ENCODE measurements at regions not wholly inside any gene's neighbourhood (a gene's known extent, or its start where the extent isn't known, plus 50 kb on each side); places are given as distances from the start of the nearest gene placed in this dataset.

DNA sequence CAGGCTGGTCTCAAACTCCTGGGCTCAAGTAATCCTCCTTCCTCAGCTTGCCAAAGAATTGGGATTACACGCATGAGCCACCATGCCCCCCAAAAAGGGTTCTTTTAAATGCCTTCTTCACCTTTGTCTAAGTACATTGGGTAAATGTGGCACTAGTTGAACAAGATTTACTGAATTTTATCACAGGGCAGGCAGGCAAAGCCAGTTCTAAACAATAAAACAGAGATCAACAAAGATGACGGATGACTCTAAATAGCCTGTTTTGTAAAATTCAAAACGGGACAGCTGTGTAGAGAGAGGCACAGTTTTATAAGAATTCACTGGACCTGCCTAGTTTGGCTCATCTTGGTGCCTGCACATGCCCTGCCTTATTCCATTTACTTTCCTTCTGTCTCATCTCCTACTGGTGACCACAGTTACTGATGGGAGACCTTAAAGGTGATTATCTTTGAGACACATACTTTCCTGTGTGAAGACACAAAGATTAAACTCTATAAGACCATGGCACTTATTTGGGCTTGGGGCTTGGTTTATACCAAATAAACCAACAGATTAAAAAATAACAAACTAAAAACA is 149.6 kb upstream of the DMRT1 start:
- Mint-ChIP-seq H3K27me3 (peaks cover 3% of the 10 kb centered on the region), H3K36me3 (ENCODE audit: low read depth) (no peaks in the 10 kb centered on the region), H3K27ac (no peak overlapping the region), H3K4me3 (no peak overlapping the region), H3K9me3 (no peaks in the 10 kb centered on the region), H3K4me1 (no peaks in the 10 kb centered on the region)
- ChIA-PET CTCF (interaction anchor here (0.6 kb wide), 1 partner anchor 1323 kb away, joined by 3 read pairs; no protein-coding TSS in a partner anchor), POLR2A (no interaction called here)
- DNase-seq = no peak

DNA sequence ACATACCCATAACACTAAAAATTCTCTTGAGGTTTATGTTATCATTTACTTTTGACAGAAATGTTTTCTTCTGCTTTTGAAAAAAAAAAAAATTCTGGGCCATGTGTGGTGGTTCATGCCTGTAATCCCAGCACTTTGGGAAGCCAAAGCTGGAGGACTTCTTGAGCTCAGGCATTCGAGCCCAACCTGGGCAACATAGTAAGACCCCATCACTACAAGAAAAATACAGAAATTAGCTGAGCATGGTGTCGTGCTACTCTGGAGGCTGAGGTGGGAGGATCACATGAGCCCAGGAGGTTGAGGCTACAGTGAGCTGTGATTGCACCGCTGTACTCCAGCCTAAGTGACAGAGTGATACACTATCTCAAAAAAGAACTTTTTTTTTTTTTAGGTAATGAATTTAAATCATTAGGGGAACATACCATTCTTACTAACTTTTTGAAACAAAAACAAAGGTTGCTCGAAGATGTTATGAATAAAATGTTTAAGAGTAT is 148.8 kb upstream of the DMRT1 start:
- no peak for DNase-seq
- peaks cover 3% of the 10 kb centered on the region for H3K27me3 Mint-ChIP-seq
- no peak overlapping the region for H3K4me3 Mint-ChIP-seq
- ChIA-PET CTCF (no interaction called here), POLR2A (no interaction called here)
- no peaks in the 10 kb centered on the region for H3K36me3 Mint-ChIP-seq (ENCODE audit: low read depth)
- no peaks in the 10 kb centered on the region for H3K4me1 Mint-ChIP-seq
- no peaks in the 10 kb centered on the region for H3K9me3 Mint-ChIP-seq
- no peak overlapping the region for H3K27ac Mint-ChIP-seq

- CTCF ChIA-PET = no interaction called here
- H3K36me3 Mint-ChIP-seq (ENCODE audit: low read depth) = no peaks in the 10 kb centered on the region
- peaks cover 3% of the 10 kb centered on the region for H3K27me3 Mint-ChIP-seq
- H3K4me3 Mint-ChIP-seq = no peak overlapping the region
- no peaks in the 10 kb centered on the region for H3K4me1 Mint-ChIP-seq
- DNase-seq = no peak
- H3K27ac Mint-ChIP-seq = no peak overlapping the region
- POLR2A ChIA-PET = no interaction called here
- H3K9me3 Mint-ChIP-seq = no peaks in the 10 kb centered on the region
Measured at GRCh38 chr9:693201-694091, 148.1 kb upstream of the DMRT1 start.

DNA sequence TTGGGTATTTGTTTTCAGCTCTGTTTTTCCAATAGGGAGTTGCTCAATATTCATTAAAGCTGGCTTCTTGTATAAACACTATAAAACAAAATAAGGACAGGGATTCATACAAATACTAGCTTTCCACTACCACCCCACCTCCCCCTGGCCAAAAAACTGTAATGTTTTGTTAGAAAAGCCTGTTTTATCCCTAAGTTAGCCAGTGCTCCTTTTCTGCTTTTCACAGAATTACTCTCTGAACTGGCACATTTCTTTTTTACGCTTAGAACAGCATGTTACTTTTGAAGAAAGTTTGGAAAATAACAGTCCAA is 147.4 kb upstream of the DMRT1 start:
- ChIA-PET CTCF (no interaction called here), POLR2A (no interaction called here)
- Mint-ChIP-seq H3K4me3 (no peak overlapping the region), H3K9me3 (no peaks in the 10 kb centered on the region), H3K27me3 (peaks cover 3% of the 10 kb centered on the region), H3K36me3 (ENCODE audit: low read depth) (no peaks in the 10 kb centered on the region), H3K27ac (no peak overlapping the region), H3K4me1 (no peaks in the 10 kb centered on the region)
- no peak for DNase-seq

DNA sequence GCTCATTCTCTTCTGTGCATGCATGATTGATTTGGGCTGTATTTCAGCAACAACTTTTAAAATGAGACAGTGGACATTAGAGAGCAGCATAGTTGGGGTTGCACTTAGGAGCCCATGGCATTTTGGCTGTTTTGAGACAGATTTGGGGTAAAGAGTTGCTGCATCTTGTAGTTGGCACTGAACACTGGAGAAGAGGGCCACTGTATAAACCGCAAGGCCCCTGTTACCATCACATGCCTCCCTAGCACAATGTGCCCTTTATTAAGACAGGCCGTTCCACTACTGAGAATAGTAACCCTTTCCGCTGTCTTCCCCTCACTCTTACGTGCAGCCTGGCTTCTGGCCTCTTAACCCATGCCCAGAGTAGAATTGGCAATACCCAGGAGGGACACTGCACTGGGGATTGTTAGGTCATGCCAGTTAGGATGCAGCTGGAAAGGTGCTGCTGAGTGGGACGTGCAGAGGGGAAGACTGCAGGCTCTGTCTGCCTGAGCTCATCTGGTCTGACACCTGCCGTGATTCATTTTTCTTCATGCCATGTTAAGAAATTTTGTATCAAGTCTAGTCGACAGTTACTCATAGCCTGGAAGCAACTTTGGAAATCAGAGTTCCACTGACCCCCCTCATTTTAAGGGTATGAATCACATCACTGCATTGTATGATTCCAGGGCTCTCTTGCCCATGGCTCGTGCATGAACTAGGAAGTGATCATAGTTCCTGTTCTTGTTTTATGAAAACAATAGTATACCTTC is 146.9 kb upstream of the DMRT1 start:
- Mint-ChIP-seq H3K4me1 (no peaks in the 10 kb centered on the region), H3K36me3 (ENCODE audit: low read depth) (no peaks in the 10 kb centered on the region), H3K4me3 (no peak overlapping the region), H3K27ac (no peak overlapping the region), H3K27me3 (peaks cover 5% of the 10 kb centered on the region), H3K9me3 (no peaks in the 10 kb centered on the region)
- CTCF ChIA-PET = interaction anchor here (0.6 kb wide), 1 partner anchor 117 kb away, joined by 3 read pairs; no protein-coding TSS in a partner anchor
- DNase-seq = no peak
- POLR2A ChIA-PET = interaction anchor here (0.6 kb wide), 1 partner anchor 11 kb away, joined by 3 read pairs; no protein-coding TSS in a partner anchor

DNA sequence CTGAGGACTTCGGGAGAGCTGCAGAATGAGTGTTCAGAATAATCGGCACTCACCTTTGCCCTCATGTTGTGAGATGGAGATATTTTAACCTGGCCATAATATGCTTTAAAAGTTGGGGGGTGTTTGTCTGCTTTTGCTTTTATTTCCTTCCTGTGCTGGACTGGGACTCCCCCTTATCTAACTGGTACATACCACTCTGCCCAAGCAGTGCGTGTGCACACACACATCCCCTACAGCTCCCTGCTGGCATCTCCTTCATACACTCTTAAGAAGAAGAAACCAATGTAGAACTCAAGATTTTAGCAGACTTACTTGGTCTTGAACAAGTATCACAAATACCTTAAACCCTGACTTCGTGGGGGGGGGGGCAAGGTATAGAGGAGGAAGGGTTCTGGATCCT is 146.2 kb upstream of the DMRT1 start:
- POLR2A ChIA-PET = interaction anchor here (0.6 kb wide), 1 partner anchor 11 kb away, joined by 3 read pairs; no protein-coding TSS in a partner anchor
- Mint-ChIP-seq H3K4me1 (no peaks in the 10 kb centered on the region), H3K27me3 (peaks cover 5% of the 10 kb centered on the region)

GRCh38 chr9:696332-697323 is 144.9 kb upstream of the DMRT1 start:
- no peak for DNase-seq
- ChIA-PET POLR2A (no interaction called here), CTCF (interaction anchor here (0.5 to 0.6 kb wide), 2 partner anchors 118 to 154 kb away, joined by 3 to 4 read pairs; no protein-coding TSS in a partner anchor)
- Mint-ChIP-seq H3K27me3 (peaks cover 2% of the 10 kb centered on the region), H3K4me3 (no peak overlapping the region), H3K27ac (no peak overlapping the region), H3K4me1 (peaks cover 5% of the 10 kb centered on the region), H3K36me3 (ENCODE audit: low read depth) (no peaks in the 10 kb centered on the region), H3K9me3 (no peaks in the 10 kb centered on the region)

More for the DNA sequence above, 146.2 kb upstream of the DMRT1 start:
- no peak overlapping the region for H3K27ac Mint-ChIP-seq
- no peak for DNase-seq
- no peaks in the 10 kb centered on the region for H3K36me3 Mint-ChIP-seq (ENCODE audit: low read depth)
- H3K9me3 Mint-ChIP-seq = no peaks in the 10 kb centered on the region
- CTCF ChIA-PET = interaction anchor here (0.6 kb wide), 1 partner anchor 116 kb away, joined by 3 read pairs; no protein-coding TSS in a partner anchor
- no peak overlapping the region for H3K4me3 Mint-ChIP-seq

- POLR2A ChIA-PET = no interaction called here
- Mint-ChIP-seq H3K36me3 (ENCODE audit: low read depth) (no peaks in the 10 kb centered on the region), H3K27me3 (peaks cover 2% of the 10 kb centered on the region), H3K9me3 (no peaks in the 10 kb centered on the region), H3K27ac (no peak overlapping the region), H3K4me3 (no peak overlapping the region), H3K4me1 (peaks cover 5% of the 10 kb centered on the region)
- no peak for DNase-seq
- CTCF ChIA-PET = interaction anchor here (0.6 kb wide), 1 partner anchor 43 kb away, joined by 3 read pairs; no protein-coding TSS in a partner anchor
Measured at GRCh38 chr9:698276-698675, 143.2 kb upstream of the DMRT1 start.

DNA sequence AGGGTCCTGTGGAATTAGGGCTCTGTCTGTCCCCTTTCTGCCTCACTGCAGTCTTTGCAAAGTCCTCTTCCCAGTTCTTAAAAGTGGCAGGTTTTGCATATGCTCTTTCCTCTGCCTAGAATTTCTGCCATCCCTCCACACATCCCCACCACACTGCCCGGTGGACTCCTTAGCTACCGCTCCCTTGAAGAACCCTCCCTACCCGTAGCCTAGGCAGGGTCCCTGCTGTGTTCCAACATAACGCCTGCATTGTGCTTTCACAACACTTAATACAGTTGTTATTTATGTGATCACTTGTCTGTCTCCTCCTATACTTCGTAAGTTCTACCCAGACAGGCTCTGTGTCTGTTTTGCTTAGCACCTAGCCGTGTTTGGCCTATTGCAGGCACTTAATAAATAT is 142.5 kb upstream of the DMRT1 start:
- Mint-ChIP-seq H3K27me3 (peaks cover 2% of the 10 kb centered on the region), H3K36me3 (ENCODE audit: low read depth) (no peaks in the 10 kb centered on the region), H3K4me1 (peaks cover 5% of the 10 kb centered on the region), H3K9me3 (no peaks in the 10 kb centered on the region), H3K4me3 (no peak overlapping the region), H3K27ac (no peak overlapping the region)
- POLR2A ChIA-PET = no interaction called here
- CTCF ChIA-PET = no interaction called here
- DNase-seq = no peak

- Mint-ChIP-seq H3K27me3 (peaks cover 2% of the 10 kb centered on the region), H3K4me3 (no peak overlapping the region), H3K27ac (no peak overlapping the region), H3K4me1 (peaks cover 5% of the 10 kb centered on the region), H3K9me3 (no peaks in the 10 kb centered on the region), H3K36me3 (ENCODE audit: low read depth) (no peaks in the 10 kb centered on the region)
- ChIA-PET CTCF (interaction anchor here (1.3 kb wide), 1 partner anchor 14 kb away, joined by 4 read pairs; no protein-coding TSS in a partner anchor), POLR2A (no interaction called here)
- DNase-seq = no peak
Measured at GRCh38 chr9:699396-699795, 142.1 kb upstream of the DMRT1 start.

- ChIA-PET CTCF (interaction anchor here (1.3 kb wide), 1 partner anchor 13 kb away, joined by 4 read pairs; no protein-coding TSS in a partner anchor), POLR2A (no interaction called here)
Measured at GRCh38 chr9:700365-701282, 140.9 kb upstream of the DMRT1 start.

More at GRCh38 chr9:700365-701282, 140.9 kb upstream of the DMRT1 start:
- DNase-seq = no peak
- no peaks in the 10 kb centered on the region for H3K9me3 Mint-ChIP-seq
- H3K36me3 Mint-ChIP-seq (ENCODE audit: low read depth) = no peaks in the 10 kb centered on the region
- no peak overlapping the region for H3K4me3 Mint-ChIP-seq
- peaks cover 2% of the 10 kb centered on the region for H3K27me3 Mint-ChIP-seq
- H3K27ac Mint-ChIP-seq = no peak overlapping the region
- H3K4me1 Mint-ChIP-seq = peaks cover 5% of the 10 kb centered on the region

Data from activated CD4-positive, alpha-beta memory T cell treated with anti-CD3 and anti-CD28 coated beads, Interleukin-2, amount 10 ng/mL, durations not matched to agents 7 days and 5 days (primary cell).